ENCODE measurements at regions not wholly inside any gene's neighbourhood (a gene's known extent, or its start where the extent isn't known, plus 50 kb on each side); places are given as distances from the start of the nearest gene placed in this dataset.

DNA sequence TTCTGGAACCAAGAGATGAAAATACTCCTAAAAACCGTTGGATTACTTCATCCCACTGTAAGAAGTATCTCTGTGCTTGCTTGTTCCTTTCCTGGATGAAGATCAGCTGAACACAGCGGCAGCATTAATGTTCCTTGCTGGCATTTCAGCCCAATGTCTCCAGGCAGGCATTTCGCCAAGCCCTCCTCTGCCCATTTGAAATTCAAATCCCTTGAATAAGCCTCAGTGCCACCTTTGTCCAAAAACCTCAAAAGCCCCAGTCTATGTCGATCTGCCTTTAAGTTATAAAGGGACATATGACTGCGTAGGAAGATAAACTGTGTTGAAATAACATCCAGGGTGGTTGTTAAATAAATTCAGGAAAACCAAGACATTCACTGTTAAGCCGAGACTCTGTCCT lies 156.8 kb upstream of the PDZRN3 start:
- TF ChIP-seq POLR2AphosphoS5 (IDR thresholded peaks at IDR 0.05; ENCODE audit: low read depth, low read length): no peak
- TF ChIP-seq, protein P1, sequence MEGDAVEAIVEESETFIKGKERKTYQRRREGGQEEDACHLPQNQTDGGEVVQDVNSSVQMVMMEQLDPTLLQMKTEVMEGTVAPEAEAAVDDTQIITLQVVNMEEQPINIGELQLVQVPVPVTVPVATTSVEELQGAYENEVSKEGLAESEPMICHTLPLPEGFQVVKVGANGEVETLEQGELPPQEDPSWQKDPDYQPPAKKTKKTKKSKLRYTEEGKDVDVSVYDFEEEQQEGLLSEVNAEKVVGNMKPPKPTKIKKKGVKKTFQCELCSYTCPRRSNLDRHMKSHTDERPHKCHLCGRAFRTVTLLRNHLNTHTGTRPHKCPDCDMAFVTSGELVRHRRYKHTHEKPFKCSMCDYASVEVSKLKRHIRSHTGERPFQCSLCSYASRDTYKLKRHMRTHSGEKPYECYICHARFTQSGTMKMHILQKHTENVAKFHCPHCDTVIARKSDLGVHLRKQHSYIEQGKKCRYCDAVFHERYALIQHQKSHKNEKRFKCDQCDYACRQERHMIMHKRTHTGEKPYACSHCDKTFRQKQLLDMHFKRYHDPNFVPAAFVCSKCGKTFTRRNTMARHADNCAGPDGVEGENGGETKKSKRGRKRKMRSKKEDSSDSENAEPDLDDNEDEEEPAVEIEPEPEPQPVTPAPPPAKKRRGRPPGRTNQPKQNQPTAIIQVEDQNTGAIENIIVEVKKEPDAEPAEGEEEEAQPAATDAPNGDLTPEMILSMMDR (IDR thresholded peaks at IDR 0.05): no peak
- TF ChIP-seq, protein P2, sequence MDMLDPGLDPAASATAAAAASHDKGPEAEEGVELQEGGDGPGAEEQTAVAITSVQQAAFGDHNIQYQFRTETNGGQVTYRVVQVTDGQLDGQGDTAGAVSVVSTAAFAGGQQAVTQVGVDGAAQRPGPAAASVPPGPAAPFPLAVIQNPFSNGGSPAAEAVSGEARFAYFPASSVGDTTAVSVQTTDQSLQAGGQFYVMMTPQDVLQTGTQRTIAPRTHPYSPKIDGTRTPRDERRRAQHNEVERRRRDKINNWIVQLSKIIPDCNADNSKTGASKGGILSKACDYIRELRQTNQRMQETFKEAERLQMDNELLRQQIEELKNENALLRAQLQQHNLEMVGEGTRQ (IDR thresholded peaks at IDR 0.05; ENCODE audit: borderline replicate concordance, low read depth, low read length): no peak
- no peak for TF ChIP-seq TAF1 (IDR thresholded peaks at IDR 0.05; ENCODE audit: borderline replicate concordance, low read depth, low read length)
- TF ChIP-seq SMC3 (IDR thresholded peaks at IDR 0.05; ENCODE audit: low read depth, low read length): no peak
- TF ChIP-seq, protein P3, sequence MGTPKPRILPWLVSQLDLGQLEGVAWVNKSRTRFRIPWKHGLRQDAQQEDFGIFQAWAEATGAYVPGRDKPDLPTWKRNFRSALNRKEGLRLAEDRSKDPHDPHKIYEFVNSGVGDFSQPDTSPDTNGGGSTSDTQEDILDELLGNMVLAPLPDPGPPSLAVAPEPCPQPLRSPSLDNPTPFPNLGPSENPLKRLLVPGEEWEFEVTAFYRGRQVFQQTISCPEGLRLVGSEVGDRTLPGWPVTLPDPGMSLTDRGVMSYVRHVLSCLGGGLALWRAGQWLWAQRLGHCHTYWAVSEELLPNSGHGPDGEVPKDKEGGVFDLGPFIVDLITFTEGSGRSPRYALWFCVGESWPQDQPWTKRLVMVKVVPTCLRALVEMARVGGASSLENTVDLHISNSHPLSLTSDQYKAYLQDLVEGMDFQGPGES (IDR thresholded peaks at IDR 0.05; ENCODE audit: low read depth, low read length): no peak
- no peak for TF ChIP-seq GABPA (IDR thresholded peaks at IDR 0.05; ENCODE audit: low read depth)
- no peak for TF ChIP-seq RAD21 (IDR thresholded peaks at IDR 0.05; ENCODE audit: low read length)
- no peak for TF ChIP-seq EP300 (IDR thresholded peaks at IDR 0.05; ENCODE audit: borderline replicate concordance in 1 of 2, low read depth in 1 of 2, low read length in 1 of 2)
- no peak for TF ChIP-seq EZH2phosphoT487 (IDR thresholded peaks at IDR 0.05; ENCODE audit: borderline replicate concordance, low read depth)
- no peak for TF ChIP-seq SIN3A (IDR thresholded peaks at IDR 0.05; ENCODE audit: borderline replicate concordance, low read depth, low read length)
- TF ChIP-seq YY1 (IDR thresholded peaks at IDR 0.05; ENCODE audit: low read depth): no peak
- no peak for TF ChIP-seq RCOR1 (IDR thresholded peaks at IDR 0.05; ENCODE audit: low read length)
- no peak for TF ChIP-seq NFIC (IDR thresholded peaks at IDR 0.05; ENCODE audit: borderline replicate concordance)
